CD14-positive monocyte (primary cell): ENCODE measurements at regions not wholly inside any gene's neighbourhood (a gene's known extent, or its start where the extent isn't known, plus 50 kb on each side); places are given as distances from the start of the nearest gene placed in this dataset.

ENCODE experiments used
- DNase-seq, 3 donors: peaks; one replicate each; pipeline ENCODE4 v3.0.0-alpha.2; 2011 to 2022
- H2AFZ ChIP-seq: 2 replicates; pipeline ENCODE4 v1.6.0; 2012; ENCODE audit warnings: mild to moderate bottlenecking, low read depth, low read length, inconsistent platforms; ENCODE audit not compliant: insufficient read depth, poor library complexity, severe bottlenecking
- H3K27ac ChIP-seq, 2 donors: 1 replicate in 1 of 2; 2 replicates in 1 of 2; pipeline ENCODE4 v1.5.1; 2012 to 2013; ENCODE audit warnings: low read length in 2 of 2, control low read depth in 1 of 2, inconsistent platforms in 1 of 2, low read depth in 1 of 2, mild to moderate bottlenecking in 1 of 2
- H3K27me3 ChIP-seq, 2 donors: one replicate each; pipeline versions ENCODE4 v1.6.0 to v1.6.1; 2011 to 2013; ENCODE audit warnings: low read length in 2 of 2; ENCODE audit not compliant: control insufficient read depth in 2 of 2, insufficient read depth in 2 of 2
- H3K36me3 ChIP-seq, 2 donors: replicated peaks in 1 of 2; 1 replicate in 1 of 2; 2 replicates in 1 of 2; pipeline versions ENCODE4 v1.5.1 to v1.6.1; 2012 to 2013; ENCODE audit warnings: low read length in 2 of 2, control low read depth in 1 of 2, inconsistent platforms in 1 of 2, mild to moderate bottlenecking in 1 of 2; ENCODE audit not compliant: insufficient read depth in 2 of 2, control insufficient read depth in 1 of 2
- H3K4me1 ChIP-seq, 2 donors: 1 replicate in 1 of 2; 2 replicates in 1 of 2; pipeline versions ENCODE4 v1.5.1 to v1.6.1; 2012 to 2013; ENCODE audit warnings: low read length in 2 of 2, control low read depth in 1 of 2, inconsistent platforms in 1 of 2, mild to moderate bottlenecking in 1 of 2, moderate library complexity in 1 of 2; ENCODE audit not compliant: insufficient read depth in 2 of 2, control insufficient read depth in 1 of 2
- H3K4me2 ChIP-seq: replicated peaks from 2 replicates; pipeline ENCODE3; 2012; ENCODE audit warnings: low read length, moderate library complexity, mild to moderate bottlenecking; ENCODE audit not compliant: poor library complexity, severe bottlenecking; ENCODE audit errors: extremely low read depth
- H3K4me3 ChIP-seq, 3 experiments: fragments of 200-600 bp in 1 of 3; sonication (generic) in 1 of 3; replicated peaks in 1 of 3; 1 replicate in 2 of 3; 2 replicates in 1 of 3; pipeline ENCODE4 v1.5.1; 2011 to 2013; ENCODE audit warnings: low read length in 3 of 3, mild to moderate bottlenecking in 3 of 3, control low read depth in 2 of 3, low read depth in 2 of 3, inconsistent platforms in 1 of 3, moderate library complexity in 1 of 3
- H3K79me2 ChIP-seq: 2 replicates; pipeline ENCODE4 v1.6.0; 2012; ENCODE audit warnings: mild to moderate bottlenecking, control low read depth, inconsistent platforms, low read length, moderate library complexity; ENCODE audit not compliant: insufficient read depth
- H3K9ac ChIP-seq: 2 replicates; pipeline ENCODE4 v1.6.0; 2017; ENCODE audit warnings: low read length, mild to moderate bottlenecking; ENCODE audit not compliant: insufficient read depth, poor library complexity, severe bottlenecking
- H3K9me3 ChIP-seq, 2 donors: replicated peaks in 1 of 2; 1 replicate in 1 of 2; 2 replicates in 1 of 2; pipeline versions ENCODE4 v1.5.1 to v1.6.1; 2012 to 2013; ENCODE audit warnings: low read length in 2 of 2, control low read depth in 1 of 2; ENCODE audit not compliant: control insufficient read depth in 1 of 2, insufficient read depth in 1 of 2
- H4K20me1 ChIP-seq: 2 replicates; pipeline ENCODE4 v1.6.0; 2012; ENCODE audit warnings: mild to moderate bottlenecking, low read length, control low read depth, moderate library complexity; ENCODE audit not compliant: insufficient read depth
- H3K27ac Mint-ChIP-seq, 7 donors: one replicate each; pipeline ENCODE4 v1.8.0; 2020; ENCODE audit warnings: mild to moderate bottlenecking in 7 of 7, mixed read lengths in 7 of 7, moderate library complexity in 6 of 7, inconsistent platforms in 2 of 7
- H3K27me3 Mint-ChIP-seq, 3 donors: one replicate each; pipeline ENCODE4 v1.8.0; 2021 to 2022; ENCODE audit warnings: low read depth in 3 of 3, mild to moderate bottlenecking in 3 of 3, mixed read lengths in 3 of 3, moderate library complexity in 3 of 3, inconsistent platforms in 1 of 3
- H3K36me3 Mint-ChIP-seq, 2 donors: one replicate each; pipeline ENCODE4 v1.8.0; 2020; ENCODE audit warnings: mixed read lengths in 2 of 2, inconsistent platforms in 1 of 2, mild to moderate bottlenecking in 1 of 2
- H3K4me1 Mint-ChIP-seq: one replicate; pipeline ENCODE4 v1.8.0; 2020; ENCODE audit warnings: mild to moderate bottlenecking, mixed read lengths
- H3K4me3 Mint-ChIP-seq, 2 donors: one replicate each; pipeline ENCODE4 v1.8.0; 2020; ENCODE audit warnings: mild to moderate bottlenecking in 2 of 2, mixed read lengths in 2 of 2, moderate library complexity in 1 of 2
- H3K9me3 Mint-ChIP-seq, 7 donors: one replicate each; pipeline ENCODE4 v1.8.0; 2020 to 2022; ENCODE audit warnings: mixed read lengths in 7 of 7, mild to moderate bottlenecking in 6 of 7, moderate library complexity in 6 of 7, inconsistent platforms in 2 of 7
- CTCF ChIP-seq: fragments of 200-600 bp; IDR thresholded peaks from one replicate; pipeline ENCODE4 v1.8.0; 2022; ENCODE audit warnings: antibody characterized with exemption, mild to moderate bottlenecking
- WGBS: methylation state at CpG from one replicate; pipeline ENCODE4 v1.1.5; 2013; ENCODE audit warnings: missing lambda C conversion rate; ENCODE audit not compliant: insufficient coverage; 5-methylcytosine and 5-hydroxymethylcytosine counted together
- intact Hi-C, 2 donors: fragments of 100-400 bp; cut with micrococcal nuclease; formaldehyde crosslinking; loops; one replicate each; pipeline versions ENCODE4 v1.15.0 to v1.15.1; 2023

DNA sequence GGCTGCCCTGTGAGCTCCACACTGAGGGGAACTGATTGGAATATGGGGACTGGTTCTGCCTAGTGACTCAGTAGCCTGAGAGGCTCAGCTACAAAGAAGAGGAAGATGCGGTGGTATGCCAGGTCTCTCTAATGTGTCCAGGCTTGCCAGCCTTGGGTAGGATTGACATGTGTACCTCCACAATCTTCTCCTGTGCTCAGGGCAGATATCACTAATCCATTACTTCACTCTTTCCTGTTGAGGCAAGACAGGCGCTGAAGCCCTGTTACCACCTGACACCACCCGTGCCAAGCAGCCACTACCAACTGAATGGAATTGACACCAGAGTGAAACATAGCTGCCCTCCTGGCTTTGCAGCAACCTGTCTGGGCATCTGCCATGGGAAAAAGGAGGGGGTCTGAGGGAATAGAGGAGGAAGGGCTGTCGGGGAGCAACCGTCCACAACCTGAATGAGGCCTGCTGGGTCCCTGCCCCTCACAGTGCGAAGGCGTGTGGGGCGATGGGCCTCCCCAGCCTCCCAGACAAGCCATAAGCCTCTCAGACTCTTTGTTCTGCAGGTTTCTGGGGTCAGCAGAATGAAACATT, 114.7 kb upstream of the CXCL14 start:
- Histone ChIP-seq H2AFZ (no peak overlapping the region), H3K4me2 (no peak overlapping the region), H3K27me3 (no peaks in the 10 kb centered on the region), H3K4me1 (peaks cover 0 to 4% of the 10 kb centered on the region in 2 donors), H3K79me2 (no peaks in the 10 kb centered on the region), H3K9me3 (no peaks in the 10 kb centered on the region), H3K9ac (no peak overlapping the region), H3K36me3 (no peaks in the 10 kb centered on the region), H4K20me1 (no peaks in the 10 kb centered on the region), H3K27ac (no peak overlapping the region), H3K4me3 (no peak overlapping the region)
- peaks cover 9% of the 10 kb centered on the region for H3K4me1 Mint-ChIP-seq
- H3K36me3 Mint-ChIP-seq: no peaks in the 10 kb centered on the region
- no peak overlapping the region for H3K27ac Mint-ChIP-seq
- no peak for DNase-seq
- intact Hi-C loops: no loop called here
- no peak for TF ChIP-seq CTCF
- 86% methylated on average over 5 of the region's 8 CpGs for WGBS
- H3K4me3 Mint-ChIP-seq: no peak overlapping the region
- H3K9me3 Mint-ChIP-seq: no peaks in the 10 kb centered on the region
- peaks cover 7 to 13% (median 10%) of the 10 kb centered on the region in 3 donors for H3K27me3 Mint-ChIP-seq

- Histone ChIP-seq H3K4me1 (peaks cover 0 to 4% of the 10 kb centered on the region in 2 donors), H3K9me3 (no peaks in the 10 kb centered on the region), H3K4me3 (no peak overlapping the region), H3K4me2 (no peak overlapping the region), H3K36me3 (no peaks in the 10 kb centered on the region), H3K27ac (no peak overlapping the region), H3K9ac (no peak overlapping the region), H4K20me1 (no peaks in the 10 kb centered on the region), H2AFZ (no peak overlapping the region), H3K27me3 (no peaks in the 10 kb centered on the region), H3K79me2 (no peaks in the 10 kb centered on the region)
- Mint-ChIP-seq H3K9me3 (no peaks in the 10 kb centered on the region), H3K4me3 (no peak overlapping the region), H3K27ac (no peak overlapping the region), H3K36me3 (no peaks in the 10 kb centered on the region), H3K4me1 (peaks cover 9% of the 10 kb centered on the region), H3K27me3 (peaks cover 7 to 11% (median 8%) of the 10 kb centered on the region in 3 donors)
- no peak for TF ChIP-seq CTCF
- intact Hi-C loops: no loop called here
- DNase-seq: no peak
- 52% methylated on average over 3 of the region's 6 CpGs for WGBS
Observed at GRCh38 chr5:135691044-135691443, 112.3 kb upstream of the CXCL14 start.
